ENCODE measurements at regions not wholly inside any gene's neighbourhood (a gene's known extent, or its start where the extent isn't known, plus 50 kb on each side); places are given as distances from the start of the nearest gene placed in this dataset.

DNA sequence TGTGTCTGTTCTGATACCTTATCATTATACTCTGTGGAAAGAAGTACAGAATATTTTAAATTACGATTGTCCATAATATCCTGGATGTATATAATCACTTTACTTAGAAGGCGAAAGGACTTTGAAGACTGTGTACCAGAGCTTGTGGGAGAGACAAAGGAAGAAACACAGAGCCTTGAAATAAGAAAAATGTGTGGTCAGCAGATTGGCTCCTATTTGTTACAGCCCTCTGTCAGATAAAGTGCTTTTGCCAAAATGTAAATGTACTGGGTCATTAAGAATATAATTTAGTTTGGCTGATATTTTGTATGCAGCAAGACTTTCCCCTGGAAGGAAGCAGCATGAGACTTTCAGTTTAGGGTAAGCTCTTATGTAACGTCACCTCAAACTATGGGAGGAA, 443.1 kb downstream of the CCDC85A start:
- DNase-seq = no peak

DNA sequence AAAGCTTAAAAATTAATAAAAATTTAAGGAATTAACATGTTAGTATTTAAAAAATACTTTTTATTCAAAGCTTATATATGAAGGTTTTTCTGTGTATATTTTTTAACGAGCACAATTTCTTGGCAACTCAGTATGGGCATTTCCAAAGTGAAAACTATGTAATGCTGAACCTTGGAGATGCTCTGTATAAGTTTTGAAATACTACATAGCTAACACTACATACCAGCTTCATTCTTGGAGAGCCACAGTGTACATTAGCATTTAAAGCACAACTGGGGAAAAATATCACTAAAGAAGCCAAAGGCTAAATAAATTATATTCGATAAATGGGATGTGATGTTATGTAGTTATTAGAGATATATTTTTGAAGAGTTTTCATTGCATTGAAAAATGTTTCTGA, 446.5 kb downstream of the CCDC85A start:
- DNase-seq = no peak

DNA sequence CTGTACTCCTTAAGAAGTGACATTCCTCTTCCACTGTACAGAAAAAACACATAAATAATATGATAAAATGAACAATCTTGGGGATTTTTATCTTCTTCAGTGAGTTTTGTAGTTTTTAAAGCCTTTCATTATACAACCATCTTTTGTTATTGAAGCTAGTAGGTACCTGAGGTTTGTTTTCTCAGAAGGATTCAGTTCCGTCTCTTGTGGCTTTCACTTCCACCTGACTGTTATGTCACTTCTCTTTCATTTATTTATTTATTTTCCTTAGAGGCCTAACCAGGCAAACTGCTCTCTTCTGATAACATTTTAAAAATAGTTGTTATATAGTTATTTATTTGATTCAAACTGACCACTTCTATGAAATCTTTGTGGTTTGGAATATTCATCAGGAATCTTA, 464.2 kb downstream of the CCDC85A start:
- no peak for DNase-seq

DNA sequence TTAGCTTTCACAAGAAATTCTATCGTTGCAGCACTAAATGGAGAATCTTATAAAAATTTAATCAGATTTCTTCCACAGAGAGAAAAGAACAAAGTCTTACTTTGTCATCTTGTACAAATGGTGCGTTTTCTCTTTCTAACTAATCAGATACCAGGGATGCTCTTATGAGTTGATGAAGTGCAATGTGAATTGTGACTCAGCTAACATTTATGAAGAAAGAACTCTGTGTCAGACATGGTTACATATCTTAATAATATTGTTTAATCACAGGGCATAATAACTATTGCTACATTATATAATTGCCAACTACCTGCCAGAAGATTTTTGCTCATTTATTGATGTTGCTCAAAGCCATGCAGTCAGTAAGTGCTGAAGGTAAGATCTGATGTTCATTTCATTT, 465.0 kb downstream of the CCDC85A start:
- no peak for DNase-seq

DNA sequence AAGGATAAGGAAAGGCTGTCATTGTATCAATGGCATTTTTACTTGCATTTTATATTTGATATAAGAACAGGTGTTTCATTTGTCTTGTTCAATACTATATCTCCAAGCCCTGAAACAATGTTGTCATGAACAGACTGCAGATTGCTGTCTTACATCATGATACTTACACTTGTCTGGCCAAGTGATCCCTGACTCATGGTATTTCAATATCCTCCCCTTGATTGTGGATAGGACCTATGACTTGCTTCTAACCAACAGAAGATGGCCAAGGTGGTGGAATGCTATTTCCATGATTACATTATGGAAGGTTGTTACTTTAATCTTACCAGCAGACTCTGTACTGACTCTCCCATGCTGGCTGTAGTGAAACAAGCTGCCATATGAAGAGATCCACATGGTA, 471.1 kb downstream of the CCDC85A start:
- no peak for DNase-seq

DNA sequence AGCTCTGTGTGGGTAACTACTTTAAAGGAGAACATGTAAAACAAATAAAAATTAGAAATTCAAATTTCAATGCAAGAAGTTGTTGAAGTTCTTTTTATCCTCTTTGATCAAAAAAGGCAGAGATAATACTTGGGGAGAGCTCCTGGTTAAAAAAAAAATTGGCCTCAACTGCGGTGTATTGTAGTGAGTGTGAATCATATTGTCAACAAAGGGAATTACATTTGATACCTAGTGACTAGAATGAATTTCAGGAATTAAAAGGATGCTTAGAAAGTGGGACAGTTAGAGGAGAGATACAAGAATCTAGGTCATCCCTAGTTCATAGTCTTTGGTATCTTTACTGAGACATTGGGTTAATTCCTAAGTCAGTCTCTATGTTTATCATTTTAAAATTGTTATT, 473.0 kb downstream of the CCDC85A start:
- DNase-seq = no peak

DNA sequence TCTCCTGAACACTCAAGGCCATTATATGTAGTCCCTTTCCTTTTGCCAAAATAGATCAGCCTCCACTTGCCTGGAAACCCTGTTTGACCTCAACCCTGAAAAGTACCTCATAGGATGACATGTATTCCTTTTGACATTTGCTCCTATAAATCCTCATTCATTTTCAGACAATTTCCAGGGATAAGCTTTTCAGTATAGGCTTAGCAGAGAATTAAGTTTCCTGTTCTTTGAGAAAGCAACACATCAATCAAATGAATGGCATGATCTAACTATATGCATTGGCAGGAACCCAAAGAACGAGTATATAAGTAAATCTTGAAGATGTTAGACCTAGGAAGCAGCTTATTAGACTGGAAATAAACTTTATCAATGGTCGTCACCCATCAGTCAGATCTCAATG, 483.0 kb downstream of the CCDC85A start:
- DNase-seq = no peak

DNA sequence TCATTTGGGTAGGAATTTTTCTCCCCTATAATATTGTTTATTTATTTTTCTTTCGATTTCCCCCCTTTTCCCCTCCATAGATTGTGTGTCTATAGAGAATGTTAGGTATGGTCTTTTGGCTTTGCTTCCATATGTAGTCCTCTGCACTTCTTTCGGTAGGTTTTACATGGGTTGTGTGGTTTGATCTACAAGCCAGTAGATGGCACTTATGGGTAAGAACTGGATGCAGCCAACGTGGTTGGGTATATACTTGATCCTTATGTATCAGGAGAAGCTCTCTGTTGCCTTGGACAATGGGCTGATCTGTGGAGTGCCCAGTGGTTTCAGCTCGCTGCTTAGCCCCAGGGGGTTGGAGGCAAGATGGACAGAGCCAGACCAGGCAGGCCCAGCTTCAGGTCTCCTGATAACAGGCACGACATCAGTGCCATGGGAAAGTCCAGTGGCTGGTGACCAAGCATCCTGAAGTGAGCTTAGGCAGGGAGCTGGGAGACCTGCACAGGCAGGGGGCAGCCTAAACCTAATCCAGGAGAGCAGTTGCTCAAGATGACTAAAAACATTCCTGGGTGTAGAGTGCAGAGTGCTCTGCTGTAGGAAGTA, 488.3 kb downstream of the CCDC85A start:
- no peak for DNase-seq

DNA sequence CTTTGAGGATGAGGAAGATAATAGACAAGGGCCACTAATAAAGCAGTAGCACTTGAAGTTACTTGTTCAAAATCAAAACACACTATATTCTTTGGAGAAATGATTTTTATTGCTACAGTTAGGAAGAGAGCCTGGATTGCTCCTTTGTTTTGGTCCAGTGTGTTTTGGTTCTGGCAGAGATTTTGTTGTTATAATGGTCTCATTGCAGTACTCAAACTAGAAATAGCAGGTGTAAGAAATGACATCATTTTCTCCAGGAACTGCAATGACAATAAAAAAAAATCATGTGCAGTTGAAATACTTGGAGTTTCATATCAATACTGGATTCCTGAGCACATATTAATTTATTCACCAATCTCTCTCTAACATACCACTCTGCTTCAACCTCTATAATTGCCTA, 490.3 kb downstream of the CCDC85A start:
- DNase-seq = no peak

DNA sequence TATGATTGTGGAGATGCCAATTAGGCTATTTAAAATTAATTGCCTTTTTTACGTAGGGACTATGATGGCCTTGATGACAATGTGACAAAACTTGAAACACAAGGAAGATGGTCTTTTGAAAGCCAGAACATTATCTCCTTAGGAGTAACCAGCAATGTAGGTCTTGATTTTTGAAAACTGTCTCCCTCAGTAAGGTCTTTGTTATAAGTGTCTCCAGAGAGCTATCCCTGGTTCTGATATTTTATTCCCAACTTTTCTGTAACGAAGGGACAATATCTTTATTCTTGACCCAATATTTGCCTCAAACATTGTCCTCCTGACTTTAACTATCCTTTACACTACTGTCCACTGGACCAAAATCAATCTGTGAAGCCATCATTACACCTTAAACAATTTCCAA, 493.2 kb downstream of the CCDC85A start:
- no peak for DNase-seq

DNA sequence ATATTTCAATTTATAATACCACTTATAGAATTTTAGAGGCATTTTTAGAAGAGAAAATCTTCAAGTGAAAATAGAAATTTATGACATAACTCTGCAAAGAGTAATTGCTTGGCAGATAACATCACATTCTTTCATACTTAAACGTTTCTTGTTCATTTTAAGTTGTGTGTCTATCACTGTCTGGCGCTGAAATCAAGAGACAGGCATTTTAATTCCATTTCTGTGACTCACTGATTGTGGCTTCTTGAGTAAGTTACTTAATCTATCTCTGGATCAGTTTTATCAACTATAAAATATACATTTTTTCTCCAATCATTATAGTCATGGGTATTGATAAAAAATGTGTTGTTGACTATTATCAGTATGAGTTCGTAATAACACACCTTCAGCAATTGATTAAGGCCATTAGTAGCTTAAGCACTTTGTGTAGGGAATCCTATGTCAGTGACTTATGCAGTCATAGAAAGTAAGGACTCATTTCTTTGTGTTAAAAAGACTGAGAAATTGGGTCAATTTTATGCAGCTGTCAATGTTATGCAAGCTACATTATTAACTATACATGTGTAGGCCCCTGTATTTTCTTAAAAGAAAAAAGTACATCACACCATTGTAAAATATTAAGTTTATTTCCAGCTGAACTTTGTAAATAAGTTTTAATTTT, 497.3 kb downstream of the CCDC85A start:
- no peak for DNase-seq

DNA sequence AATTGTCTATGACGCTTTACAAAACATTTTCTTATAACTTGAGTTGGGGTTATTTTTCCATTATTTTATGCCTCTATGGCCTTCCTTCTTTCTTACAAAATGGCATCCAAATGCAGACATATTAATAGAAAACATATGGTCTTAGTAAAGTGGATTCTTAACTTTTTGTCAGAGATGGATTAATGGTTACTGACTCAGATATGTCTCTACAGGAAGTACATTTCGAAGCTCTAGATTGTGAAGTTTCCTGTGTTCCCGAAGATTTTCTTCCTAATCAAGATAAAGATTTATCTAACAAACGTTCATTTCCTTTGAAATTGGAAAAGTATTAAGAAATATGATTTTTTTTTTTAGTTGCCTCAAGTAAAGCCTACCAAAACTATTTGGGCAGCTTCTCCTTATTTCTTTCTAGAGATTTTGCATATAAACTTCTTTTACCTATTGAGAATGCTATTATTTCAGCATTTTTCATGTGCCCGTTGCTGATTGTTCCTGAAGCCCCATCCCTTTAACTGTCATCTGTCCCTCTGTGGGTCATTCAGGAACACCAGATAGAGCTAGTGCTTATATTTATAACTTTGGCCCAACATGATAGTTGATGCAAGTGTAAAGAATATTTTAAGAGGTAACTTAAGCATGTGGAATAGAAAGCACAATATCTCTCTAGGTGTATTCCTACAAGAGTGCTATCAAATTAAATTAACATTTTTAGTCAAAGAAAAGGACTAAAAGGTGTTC, 498.0 kb downstream of the CCDC85A start:
- no peak for DNase-seq

DNA sequence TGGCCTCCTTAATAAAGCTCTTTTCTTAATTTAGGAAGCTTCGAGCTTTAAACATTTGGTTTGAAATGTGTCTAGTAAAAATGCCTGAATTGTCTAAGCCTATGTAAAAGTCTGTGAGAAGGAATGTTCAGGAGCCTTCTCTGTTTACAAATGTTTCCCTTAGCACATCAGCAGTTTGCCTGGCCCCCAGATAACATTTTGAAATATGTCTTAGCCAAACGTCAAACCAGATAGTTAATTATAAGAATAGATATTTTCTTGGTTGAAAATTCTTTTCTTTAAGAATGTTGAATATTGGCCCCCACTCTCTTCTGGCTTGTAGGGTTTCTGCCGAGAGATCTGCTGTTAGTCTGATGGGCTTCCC, 498.6 kb downstream of the CCDC85A start:
- no peak for DNase-seq

DNA sequence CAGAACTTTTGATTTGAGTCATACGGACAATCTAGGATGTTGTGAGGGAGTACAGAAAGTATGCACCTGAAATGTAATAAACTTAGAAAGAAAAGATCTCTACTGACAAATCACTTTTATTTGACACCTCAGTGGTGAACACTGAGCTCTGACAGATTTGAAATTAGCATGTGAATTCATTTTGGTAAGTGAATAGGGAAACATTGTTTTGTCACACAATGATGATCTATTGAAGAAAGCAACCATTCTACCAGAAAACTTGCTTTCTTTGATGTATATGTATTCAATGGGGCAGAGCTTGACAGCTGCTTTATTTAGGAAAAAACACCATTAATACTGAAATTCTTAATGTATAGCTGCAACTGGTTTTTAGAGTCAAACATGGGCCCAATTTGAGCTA, 500.5 kb downstream of the CCDC85A start:
- DNase-seq = no peak

DNA sequence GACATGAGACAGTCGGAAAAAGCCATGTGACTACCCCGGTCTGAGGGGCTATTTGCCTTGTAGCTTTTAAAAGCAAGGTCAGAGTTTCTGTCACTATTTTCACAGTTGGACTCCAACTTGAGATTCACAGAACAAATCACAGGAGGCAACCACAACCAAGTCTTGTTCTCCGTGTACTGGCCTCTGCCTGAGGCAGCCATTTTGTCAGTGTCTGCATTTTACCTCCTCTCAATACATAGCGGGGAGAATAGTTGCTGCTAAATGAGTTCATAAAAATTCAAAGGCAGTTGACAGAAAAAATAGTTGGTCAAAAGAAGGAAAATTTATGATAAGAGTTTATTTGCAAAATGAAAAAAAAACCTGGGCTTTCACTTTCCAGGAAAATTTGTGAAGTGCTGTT, 501.4 kb downstream of the CCDC85A start:
- DNase-seq = no peak

DNA sequence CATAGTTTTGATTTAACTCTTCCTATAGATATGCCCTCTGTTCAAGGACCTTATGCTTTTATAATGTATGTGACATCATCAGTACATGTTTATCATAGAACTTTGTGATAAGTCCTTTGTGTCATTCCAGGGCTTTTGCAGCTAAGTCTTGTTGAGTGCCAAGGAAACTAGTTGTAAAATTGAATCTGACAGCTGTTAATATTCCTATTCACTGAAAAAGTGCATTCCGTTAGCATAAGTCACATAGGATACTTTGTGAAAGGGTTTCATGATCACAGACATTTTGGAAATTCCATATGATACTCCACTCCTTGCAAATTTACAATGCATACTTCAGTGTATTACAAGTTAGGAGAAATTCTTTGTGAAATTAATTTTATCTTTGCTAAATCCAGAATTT, 503.4 kb downstream of the CCDC85A start:
- DNase-seq = no peak

DNA sequence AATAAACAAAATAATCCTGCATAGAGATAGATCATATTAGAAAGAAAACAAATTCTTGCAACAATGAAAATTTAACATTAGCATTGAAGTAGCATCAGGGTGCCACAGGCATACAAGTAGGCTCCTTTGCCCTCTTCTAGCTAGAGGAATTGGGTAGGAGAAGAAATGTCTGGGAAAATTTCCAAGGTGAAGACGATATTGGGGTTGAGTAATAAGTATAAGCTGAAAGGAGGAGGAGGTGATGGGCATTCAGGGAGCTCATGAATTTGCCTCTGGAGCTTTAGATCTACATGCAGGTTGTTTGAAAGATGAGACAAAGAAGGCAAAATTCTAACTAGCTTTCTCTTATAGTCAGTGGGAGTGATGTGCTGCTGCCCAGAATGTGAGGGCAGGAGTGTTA, 504.9 kb downstream of the CCDC85A start:
- no peak for DNase-seq

DNA sequence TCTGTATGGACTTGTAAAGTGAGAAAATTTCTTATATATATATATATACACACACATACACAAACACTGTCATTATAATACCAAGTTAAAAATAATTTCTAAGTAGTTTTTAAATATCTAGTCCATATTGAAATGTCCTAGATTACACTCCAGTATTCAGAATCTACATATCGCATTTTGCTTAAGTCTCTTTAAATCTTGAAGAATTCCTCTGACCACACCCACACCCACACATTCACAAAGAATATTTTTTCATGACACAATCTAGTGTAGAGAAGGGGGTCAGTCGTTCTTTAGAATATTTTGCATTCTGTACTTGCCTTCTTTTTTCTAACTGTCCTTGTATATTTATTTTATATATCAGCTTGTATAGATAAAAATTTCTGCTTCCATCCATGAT, 509.7 kb downstream of the CCDC85A start:
- no peak for DNase-seq

DNA sequence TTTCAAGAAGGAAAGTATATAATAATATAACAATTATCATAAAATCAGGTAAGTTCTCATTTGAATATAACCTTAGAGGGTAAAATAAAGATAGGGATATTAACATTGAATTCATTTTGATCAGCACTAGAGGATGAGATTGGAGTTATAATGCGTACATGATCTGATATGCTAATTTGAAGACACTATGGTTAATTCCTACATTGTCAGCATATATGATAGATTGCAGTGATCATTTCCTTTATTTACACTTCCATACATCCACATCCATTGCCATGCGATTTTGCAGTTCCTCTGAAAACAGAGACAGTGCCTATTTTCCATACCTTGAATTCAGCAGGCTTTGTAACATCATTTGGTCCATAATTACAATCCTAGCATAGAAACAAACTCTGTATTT, 519.2 kb downstream of the CCDC85A start:
- no peak for DNase-seq

DNA sequence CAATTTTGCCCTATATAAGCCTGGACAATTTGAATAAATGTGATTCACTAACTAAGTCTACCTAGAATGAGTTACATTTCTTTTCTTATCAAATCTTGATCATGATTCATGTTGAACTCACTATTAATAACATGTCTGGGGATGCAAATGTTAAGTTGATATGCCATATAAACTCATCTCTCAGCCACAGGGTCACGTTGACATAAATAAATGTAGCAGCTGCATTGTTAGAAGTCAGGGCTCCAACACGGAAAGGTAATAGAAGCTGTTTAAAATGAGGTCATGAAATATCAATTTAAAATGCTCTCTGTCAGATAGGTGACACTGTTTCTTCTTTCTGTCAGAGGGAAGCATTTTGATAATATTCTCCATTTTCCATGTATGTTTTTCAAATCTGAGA, 521.9 kb downstream of the CCDC85A start:
- DNase-seq = no peak

DNA sequence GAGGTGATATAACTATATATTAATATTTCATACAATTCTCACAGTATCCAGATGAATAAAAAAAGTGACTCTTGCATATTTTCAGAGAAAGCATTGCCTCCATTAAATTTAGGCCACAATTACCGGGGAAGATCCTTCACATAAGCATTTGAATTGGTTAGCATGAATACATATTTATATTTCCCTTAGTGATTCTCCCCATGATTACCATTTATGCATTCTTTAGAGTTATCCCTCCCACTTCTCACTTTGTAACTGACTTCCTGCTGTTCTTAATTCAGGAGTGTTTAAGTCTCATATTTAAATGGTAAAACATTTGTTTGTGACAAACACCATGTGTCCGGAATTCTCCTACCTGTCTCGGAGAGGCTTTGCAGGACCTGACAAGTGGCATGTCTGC, 523.4 kb downstream of the CCDC85A start:
- no peak for DNase-seq

DNA sequence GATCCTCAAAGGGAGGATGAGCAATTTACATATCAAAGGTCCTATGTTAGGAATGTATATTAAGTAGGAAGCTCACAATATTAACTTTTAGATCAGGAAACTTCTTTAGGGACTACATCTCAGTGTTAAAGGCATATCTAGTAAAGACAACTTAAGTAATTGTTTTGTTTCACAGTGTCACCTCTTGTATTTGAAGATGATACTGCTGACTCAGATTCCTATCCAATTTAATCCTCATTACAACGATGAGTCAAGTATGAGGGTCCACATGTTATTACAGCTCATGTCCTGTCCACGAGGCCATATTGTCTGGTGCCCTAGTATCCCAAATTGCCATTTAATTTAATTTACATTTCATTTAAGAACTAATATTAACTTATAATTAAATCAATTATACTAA, 523.9 kb downstream of the CCDC85A start:
- DNase-seq = no peak

DNA sequence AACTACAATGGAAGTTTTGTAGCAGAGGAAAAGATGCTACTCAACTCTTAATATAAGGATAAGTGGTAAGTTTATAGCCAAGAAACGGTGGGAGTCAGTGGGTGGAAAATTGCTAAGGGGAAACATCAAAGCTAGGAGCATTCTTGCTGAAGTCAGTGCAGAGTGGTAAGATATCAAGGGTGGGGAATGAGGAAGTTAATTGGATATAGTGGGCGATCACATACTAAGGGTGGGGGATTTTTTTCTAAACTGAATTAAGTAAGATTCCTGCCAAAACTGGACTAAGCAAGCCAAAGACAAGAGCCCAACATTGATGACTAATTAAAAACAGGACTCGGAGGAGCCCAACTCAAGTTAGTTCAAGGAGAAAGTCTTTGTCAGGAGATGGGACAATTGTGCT, 525.4 kb downstream of the CCDC85A start:
- DNase-seq = no peak

DNA sequence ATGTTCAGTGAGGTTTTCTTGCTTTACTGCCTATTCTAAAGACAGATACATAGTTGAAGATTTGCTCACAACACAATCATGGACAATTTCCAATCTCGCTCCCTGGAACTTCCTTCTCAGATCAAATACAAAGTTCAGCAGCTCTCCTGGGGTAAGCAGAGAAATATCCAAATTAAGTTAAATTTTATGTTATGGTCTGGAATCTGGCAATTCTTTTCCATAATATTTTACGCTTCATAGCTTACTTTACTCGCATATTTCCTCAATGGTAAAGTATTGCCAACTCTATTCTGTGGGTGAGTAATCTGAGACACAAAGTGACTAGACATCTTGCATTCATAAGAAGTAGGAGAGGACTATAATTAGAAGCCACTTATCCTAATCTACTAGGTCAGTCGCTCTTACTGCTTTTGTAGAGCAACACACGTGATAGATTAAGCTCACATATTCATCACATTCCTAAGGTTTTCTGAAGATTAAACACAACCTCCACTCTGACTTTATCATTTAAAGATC, 529.4 kb downstream of the CCDC85A start:
- no peak for DNase-seq

DNA sequence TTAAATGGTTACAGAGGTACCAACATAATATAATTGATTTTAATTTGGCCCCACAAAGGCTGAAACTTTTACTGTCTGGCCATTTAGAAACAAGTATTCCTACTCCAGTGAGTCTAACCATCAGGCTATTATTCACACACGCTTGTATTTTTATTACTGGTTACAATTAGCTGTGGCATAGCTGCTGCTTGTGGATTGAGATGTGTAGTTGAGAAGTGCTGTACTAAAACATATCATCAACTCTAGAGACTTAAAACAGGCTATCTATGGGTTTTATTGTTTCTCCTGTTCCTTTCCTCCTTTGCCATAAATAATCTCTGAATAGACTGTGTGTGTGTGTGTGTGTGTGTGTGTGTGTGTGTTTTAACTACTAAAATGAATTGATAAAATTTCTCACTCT, 530.2 kb downstream of the CCDC85A start:
- no peak for DNase-seq

Data from retina (tissue), 1 donor.